Glomerular visceral epithelial cell (primary cell): ENCODE measurements at regions not wholly inside any gene's neighbourhood (a gene's known extent, or its start where the extent isn't known, plus 50 kb on each side); places are given as distances from the start of the nearest gene placed in this dataset.

Experiments used
- DNase-seq: peaks from one replicate; pipeline ENCODE4 v3.0.0-alpha.2; 2016; ENCODE audit errors: extremely low spot score

DNA sequence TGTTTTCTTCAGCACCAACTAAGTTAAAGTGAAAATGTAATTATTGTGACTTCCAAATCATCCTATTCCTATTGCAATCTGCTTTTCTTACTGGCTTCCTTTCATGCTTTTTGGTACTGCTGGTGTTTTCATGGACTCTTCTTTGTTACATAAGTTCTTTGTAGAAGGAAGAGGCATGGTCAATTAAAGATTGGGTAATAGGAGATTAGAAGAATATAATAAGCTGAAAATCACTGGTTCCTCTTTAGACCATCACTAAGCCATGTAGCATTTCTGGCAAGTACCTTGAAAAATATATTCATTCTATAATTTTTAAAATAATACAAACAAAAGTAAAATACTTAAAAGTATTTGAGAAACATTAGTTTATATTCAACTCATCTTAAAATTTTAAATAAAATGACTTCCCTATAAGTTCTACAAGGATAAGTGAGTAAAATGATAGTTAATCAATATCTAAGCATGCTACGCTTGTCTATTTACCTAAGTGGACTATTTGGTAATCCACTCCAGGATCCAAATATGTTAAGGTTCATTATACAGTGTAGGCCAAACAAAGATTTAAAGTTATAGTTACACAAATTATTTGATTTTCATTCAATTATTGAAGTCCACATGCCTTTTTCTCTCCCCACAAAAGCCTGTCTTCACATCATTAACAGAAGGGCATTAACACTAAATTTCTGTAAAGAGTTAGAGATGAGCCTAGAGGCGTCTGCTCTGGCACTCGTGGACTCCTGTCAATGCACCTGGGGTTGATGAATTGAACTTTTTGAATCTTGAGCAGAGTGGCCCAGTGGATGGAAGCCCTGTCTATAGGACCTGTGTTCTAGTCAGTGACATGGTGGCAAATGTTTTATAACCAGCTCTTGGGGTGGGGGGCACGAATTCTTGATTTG is 408.1 kb downstream of the INHBA start:
- DNase-seq = no peak

DNA sequence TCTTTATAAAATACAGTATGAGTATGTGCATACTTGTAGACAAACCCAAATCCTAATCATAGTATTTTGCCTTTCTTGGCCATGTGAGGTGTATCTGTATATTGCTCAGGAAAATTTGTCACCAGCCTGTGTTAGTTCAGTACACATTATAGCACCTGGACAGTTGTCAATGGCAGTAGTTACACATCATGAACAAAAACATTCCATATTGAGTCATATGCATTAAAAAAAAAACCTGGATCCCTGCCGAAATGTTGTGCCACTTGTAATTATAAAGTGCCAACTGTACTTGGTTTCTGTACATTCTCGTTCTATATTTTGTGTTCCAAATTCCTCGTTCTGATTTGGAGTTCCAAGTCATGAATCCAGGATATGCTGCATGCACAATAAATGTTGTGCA is 410.4 kb downstream of the INHBA start:
- DNase-seq = peak; percentile 18

DNA sequence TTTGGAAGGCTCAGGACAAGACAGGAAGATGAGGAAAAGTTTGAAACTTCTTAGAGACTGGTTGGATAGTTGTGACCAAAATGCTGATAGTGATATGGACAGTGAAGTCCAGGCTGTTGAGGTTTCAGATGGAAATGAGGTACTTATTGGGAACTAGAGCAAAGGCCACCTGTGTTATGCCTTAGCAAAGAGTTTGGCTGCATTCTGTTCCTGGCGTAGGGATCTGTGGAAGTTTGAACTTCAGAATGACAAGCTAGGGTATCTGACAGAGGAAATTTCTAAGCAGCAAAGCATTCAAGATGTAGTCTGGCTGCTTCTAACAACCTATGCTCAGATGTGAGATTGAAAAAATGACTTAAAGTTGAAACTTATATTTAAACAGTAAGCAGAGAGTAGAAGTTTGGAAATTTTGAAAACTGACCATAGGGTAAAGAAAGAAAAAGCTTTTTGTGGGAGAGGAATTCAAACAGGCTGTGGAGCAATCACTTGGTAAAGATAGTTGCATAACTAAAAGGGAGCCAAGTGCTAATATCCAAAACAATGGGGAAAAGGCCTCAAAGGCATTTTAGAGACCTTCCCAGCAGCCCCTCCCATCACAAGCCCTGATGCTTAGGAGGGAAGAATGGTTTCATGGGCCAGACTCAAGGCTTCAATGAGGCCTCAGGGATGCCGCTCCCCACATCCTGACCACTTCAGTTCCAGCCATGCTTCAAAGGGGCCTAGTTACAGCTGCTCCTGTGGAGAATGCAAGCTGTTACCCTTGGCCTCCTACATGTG is 415.1 kb downstream of the INHBA start:
- no peak for DNase-seq

DNA sequence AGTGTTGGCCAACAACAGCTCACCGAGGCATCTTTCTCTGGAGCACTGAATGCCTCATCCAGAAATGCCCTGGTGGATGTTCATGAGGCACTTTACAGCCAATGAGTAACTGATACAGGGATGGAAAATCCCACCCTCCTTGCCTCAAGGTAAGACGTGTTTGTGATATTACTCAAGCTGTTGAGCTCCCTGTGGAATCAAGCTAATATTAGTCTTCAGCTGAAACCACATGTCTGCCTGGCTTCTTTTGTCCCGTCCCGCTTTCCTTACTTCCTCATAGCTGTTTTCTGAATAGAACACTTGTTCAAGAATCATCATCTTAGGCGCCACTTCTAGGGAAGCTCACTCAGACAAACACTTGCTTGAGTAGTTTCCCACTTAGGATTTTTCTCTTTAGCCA is 422.4 kb downstream of the INHBA start:
- no peak for DNase-seq

DNA sequence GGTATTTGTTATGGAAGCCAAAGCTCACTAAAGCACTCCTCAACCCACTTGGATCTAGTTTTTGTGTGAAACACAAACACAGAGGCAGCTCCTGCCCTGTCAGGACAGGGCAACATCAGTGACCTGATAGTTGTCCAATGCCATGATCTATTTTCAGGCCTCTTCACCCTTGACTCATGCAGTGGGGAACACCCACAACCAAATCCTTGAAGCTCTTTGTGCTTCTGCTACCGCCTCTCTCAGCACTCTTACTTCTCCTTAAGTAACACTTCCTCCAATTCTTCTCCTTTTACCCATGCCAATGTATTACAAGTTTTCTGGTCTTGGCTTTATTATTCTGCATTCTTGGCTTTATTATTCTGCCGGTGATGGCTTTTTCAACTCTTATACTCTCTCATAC is 425.3 kb downstream of the INHBA start:
- DNase-seq = no peak

DNA sequence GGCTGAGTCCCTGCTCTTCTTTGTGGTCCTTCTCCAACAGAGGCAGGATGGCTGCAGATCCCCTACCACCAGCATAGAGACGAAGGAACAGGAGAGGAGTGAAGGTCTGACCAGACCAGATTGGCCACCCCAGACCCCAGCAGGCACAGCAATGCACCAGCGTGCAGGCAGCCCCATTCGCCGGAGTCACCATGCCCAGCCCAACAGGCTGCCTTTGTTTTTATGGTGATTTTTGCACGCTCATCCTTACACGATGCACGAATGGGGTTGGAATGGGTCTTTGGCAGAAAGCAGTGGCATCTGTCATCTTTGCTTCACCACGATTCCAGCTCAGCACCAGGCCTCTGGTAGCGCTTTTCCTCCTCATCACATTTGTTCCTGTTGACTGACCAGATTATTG is 427.6 kb downstream of the INHBA start:
- DNase-seq = no peak

DNA sequence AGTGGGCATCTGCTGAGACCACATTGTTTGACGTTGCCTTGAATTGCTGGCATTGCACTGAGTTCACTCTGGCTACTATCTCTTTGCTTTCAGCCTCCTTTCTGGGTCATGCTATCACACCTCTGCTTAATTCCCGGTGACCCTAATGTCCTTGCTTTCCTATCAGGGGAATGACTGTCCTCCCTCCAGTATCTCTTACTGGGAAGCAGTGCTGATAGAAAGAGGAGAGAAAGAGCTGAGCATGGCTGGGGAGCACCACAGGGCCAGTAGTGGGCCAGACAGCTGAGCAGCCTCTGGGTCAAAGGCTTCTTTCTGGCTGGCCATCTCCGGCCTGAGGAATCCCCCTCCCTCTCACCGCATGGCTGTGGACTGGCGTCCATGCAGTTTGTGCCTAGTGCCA is 428.7 kb downstream of the INHBA start:
- DNase-seq = no peak

DNA sequence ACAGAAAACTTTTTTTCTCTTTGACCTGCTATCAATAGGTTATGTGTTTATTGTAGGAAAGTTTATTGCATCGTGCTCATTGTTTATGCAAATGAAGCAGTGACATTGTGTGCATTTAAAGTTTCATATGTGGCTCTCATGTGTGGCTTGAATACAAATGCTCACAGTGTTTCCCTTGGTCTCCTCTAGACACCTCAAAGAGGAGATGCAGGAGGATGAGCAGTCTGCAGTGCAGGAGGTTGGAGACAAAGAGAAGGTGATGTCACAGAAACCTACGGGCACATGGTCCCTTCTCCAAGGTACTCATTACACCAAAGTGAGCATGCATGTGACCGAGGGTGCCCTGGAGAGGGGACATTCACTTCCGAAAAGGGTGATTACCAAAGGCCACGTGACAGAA is 430.2 kb downstream of the INHBA start:
- no peak for DNase-seq

DNA sequence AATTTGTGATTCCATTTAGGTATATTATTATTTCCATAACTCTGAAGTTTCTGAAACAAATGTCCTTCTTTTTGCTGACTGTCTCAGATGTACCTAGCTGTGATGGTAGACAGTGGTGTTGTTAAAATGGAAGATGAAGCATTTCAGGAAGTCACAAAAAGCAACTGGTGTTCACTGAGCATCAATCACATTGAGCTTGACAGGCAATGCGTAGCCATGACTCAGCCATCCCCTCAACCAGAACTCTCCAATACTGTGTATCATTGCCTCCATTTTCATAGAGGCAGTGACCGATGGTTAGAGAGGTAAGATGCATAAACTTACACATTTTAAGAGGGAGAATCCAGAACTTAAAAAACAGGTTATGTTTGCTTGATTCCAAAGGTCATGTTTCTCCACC is 434.0 kb downstream of the INHBA start:
- no peak for DNase-seq

DNA sequence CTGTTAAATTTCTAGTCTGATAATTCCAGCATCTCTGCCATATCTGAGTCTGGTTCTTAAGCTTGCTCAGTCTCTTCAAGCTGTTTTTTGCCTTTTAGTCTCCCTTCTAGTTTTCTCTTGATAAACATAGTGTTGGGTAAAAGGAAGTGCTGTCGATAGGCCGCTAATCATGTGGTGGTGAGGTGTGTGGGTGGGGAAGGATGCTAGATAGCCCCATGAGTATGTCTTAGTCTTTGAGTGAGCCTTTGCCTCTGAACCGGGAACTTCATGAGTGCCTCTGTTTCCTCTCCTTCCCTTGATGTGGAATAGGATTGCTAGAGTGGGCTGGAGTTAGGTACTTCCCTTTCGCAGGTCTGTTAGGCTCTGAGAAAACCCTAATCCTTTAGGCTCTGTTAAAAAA is 441.8 kb downstream of the INHBA start:
- DNase-seq = no peak

DNA sequence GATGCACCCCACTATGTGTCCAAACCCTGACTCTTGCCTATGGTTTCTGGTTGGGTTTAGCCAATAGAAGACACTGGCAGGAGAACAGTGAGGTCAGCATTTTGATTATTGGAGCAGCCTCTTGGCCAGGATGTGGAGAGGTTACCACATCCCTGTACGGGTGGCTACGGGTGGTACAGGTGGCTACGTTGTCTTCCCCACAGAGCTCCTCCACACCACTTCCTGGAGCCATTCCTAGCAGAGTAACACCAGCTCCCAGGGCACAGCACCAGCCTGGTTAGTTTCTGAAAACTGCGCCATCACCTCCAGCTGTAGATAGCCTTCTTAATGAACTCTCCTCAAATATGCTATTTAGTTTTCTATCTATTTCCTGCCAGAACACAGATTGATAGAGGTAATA is 445.2 kb downstream of the INHBA start:
- no peak for DNase-seq

DNA sequence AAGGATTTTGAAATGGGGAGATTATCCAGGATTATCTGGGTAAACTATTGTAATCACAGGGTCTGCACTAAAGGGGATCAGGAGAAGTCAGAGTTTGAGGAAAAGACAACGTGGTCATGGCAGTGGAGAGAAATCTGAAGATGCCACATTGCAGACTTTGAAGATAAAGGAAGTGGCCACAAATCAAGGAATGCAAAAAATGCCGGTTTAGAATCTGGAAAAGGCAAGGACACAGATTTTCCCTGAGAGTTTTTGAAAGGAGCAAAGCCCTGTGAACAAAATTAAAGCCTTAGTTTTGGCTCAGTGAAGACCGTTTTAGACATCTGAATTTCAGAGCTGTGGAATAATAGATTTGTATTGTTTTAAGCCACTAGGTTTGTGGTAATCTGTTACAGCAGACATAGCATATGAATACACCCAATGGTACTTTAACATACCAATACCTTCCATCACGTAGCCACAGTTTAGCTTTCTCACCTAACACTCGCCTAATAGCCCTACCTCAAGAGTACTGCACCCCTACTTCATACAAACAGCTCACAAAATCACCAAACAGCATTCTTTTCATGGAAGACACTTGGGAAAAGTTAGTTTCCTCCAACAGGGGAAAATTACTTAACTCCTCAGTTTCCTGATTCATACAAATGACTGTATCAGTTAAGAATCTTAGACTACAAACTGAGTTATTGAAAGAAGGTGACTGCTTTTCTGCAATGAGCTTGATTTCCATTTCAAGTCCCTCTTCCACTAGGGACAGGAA is 446.5 kb downstream of the INHBA start:
- DNase-seq = no peak

DNA sequence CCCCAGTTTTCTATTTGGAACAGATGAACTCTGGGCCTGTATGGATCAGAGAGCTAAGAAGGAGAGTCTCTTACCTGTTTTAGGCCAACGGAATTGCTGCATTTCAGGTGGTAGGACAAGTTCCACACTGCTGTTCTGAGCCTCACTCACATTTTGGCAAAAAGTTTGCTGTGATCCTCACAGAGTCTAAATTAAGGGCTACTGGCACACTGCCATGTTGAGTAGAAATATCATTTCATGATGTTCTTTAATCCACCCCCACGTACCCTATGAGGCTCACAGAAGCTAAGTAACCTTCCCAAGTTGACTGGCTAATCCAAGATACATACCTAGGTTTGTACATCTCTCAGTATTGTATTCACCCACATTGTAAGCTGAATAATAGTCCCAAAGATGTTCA is 447.2 kb downstream of the INHBA start:
- no peak for DNase-seq

DNA sequence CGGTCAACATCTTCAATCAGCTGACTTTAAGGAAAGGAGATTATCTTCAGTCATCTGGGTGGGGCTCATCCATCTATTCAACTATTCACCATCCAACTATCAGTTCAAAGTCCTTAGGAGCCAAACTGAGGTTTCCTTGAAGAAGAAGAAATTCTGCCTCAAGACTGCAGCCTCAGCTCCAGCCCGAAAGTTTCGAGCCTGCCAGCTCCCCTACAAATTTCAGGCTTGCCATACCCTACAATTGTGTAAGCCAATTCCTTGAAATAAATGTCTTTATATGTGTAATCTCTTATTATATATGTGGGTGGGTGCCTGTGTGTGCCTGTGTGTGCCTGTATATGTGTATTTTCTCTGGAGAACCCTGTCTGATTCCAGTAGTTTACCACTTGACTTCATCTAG is 447.8 kb downstream of the INHBA start:
- DNase-seq = no peak

DNA sequence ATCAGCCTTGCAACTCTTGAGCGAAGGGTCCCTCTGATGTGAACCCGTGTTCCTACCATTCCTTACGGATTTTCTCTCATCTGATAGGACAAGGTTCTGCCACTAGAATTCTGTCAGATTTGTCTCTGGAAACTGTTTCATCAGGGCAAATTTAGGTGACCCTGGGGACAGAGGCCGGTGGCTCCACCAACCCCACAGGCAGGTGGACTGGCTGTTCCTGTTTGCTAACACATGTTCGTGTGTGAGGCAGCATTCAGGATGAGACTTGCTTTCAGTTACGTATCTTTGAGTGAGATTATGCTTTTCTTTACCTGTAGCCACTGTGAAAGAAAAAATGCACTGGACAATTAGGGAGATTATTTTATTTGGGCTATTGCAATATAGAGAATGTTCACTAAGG is 449.9 kb downstream of the INHBA start:
- no peak for DNase-seq

DNA sequence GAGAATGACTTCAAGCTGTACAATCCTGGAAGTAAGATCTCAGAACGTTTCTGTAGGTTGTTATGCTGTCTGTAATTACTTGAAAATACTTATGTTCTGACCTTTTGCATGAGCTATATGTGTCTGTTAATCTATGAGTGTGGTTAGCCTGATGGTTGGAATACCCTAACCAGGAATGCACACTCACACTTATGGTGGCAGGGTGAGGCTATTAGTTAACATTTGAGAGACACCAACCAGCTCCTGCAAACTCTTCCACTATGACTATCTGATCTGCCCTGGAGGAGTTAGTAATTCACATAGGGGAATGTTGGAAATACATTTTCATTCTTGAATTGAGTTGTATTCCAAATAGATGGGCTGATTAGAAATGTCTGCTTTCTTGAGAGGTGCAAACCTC is 450.3 kb downstream of the INHBA start:
- DNase-seq = no peak

DNA sequence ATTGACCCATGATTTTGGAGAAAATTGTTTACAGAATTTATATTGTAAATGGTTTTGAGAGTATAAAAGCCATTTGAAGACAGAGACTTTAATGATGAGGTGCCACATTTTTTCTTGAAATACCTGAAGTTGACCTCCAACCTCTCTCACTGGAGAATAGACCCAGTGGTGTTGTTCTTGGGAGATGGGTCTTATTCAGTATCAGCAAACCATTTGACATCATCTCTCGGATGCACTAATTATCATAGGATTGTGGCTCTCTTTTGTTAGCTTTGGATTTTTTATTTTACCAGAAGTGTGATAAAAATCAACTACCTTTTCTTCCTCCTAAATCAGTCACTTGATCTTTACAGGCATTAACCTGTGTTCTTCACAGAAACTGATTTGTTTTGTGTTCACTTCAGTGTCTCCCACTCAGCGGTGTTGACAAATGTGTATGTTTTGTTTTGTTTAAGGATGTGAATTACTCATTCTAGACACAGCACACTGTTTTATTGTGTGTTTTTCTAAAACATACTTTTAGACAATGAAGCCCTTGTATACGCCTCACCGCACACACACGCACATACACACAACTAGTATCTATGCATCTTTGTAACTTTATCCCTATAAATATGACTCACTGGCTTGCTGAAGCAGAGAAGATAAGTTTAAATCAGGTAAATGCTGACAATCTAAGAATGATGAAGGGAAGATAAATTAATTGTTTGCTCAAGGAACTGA is 455.6 kb downstream of the INHBA start:
- DNase-seq = peak; percentile 19

DNA sequence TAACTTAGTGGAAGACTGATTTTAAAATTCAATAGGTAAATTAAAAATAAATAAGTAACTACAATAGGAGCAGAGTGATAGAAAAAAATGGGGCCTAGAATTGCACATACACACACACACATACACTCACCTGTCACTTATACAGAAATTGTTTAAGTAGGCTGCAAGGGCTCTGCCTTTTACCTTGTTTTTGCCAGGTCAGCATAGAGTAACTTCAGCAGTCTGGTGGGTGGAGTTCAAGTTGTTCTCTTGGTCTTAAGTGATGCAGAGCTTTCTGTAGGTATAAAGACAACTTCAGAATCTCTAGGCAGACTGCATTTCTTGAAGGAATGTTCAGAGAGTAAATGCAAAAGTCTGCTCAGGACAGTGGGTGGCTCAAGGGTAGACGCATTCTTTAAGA is 457.0 kb downstream of the INHBA start:
- no peak for DNase-seq

DNA sequence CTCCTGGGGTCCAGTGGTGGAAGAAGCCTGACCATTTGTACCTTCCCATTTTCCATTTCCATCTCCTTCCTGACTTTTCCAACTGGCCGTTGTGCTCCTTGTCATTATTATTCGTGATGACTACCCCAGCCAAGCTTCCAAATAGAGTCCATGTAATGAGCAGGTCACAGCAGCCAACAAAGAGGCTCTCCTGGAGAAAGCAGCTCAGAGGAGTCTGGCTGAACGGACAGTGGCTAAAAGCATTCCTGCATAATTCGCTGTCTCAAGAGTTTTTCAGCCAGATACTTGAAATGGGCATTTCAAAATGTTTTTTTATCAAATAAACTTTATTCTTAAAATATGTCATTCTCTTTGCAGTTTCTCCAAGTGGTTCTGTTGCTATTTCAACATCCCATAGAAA is 458.6 kb downstream of the INHBA start:
- DNase-seq = no peak

DNA sequence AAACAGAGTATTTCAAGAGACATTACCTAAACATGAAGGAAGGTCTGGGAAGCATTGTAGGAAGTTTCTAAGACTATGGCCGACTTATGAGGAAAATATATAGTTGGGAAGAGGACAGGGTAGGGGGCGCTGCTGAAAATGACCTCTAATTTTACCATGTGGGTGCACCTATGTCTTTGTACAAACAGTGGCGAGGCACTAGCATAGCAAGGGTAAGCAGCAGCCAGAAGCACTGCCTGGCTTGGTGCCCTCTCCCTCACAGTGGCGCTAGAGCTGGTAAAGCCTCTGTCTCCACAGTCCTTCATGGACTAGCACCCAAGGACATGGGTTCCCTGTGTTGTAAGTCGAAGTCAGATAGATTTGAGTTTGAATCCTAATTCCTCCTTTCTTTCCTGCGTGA is 461.2 kb downstream of the INHBA start:
- no peak for DNase-seq

DNA sequence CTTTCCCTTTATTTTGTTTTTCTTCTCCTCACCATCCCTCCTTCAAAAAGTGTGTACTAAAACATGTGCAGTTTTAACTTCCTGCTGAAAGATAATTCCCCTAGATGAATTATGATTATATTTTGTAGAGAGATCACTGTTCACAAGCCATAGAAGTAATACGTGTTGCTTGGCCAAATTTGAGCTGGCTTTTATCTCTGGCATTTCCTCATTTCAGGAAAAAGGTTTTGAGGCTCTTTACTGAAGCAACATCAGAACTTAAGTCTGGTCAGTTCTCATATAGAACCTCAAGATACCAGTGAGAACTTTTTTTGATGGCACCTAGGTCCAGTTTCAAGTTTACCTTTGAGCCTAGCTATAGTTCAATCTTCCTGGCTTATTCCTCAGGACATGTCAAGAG is 463.3 kb downstream of the INHBA start:
- no peak for DNase-seq

DNA sequence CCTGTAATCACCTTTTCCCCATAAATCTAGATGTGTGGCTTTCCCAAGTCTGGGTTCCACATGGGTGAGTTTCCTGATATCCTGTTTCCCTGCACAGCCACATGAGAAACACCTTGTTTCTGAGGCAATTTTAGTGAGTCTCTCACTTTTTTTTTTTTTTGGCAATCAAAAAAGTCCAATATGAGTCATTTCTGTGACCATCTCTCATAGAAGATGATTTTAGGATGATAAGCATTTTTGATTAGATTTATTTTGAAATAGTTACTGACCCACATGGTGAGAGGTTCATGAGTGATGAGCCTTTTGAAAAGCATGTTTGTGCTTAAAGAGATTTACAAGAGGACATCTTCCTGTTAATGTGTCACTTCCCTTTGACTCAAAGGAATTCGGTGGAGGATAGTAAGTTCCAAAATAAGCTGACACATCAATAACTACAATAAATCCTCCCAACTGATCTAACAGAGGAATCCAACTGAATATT is 464.0 kb downstream of the INHBA start:
- peak; percentile 50 for DNase-seq
